GM23338 (cell line): ENCODE measurements at regions not wholly inside any gene's neighbourhood (a gene's known extent, or its start where the extent isn't known, plus 50 kb on each side); places are given as distances from the start of the nearest gene placed in this dataset.

Experiments
- ATAC-seq: fragments of 200-7000 bp; cut with Tn5 transposase; 3 replicates; pipeline ENCODE4 v1.9.1; 2020
- DNase-seq: peaks from one replicate; pipeline ENCODE4 v3.0.0-alpha.2; 2015; ENCODE audit warnings: low spot score
- H2AFZ ChIP-seq: fragments of 200-600 bp; sonication (generic); 2 replicates; pipeline ENCODE4 v1.8.0; 2016; ENCODE audit warnings: antibody characterized with exemption, mild to moderate bottlenecking, moderate library complexity
- H3F3A ChIP-seq: fragments of 200-600 bp; sonication (generic); replicated peaks from 2 replicates; pipeline ENCODE4 v1.8.0; 2017; ENCODE audit warnings: antibody characterized with exemption, mixed run types, low read depth
- H3K27ac ChIP-seq: fragments of 200-600 bp; sonication (generic); 2 replicates; pipeline ENCODE4 v1.6.1; 2016; ENCODE audit warnings: low read depth
- H3K27me3 ChIP-seq: fragments of 200-600 bp; sonication (generic); 2 replicates; pipeline ENCODE4 v1.8.0; 2016; ENCODE audit warnings: mild to moderate bottlenecking, mixed run types, moderate library complexity; ENCODE audit not compliant: insufficient read depth
- H3K36me3 ChIP-seq: fragments of 200-600 bp; sonication (generic); 2 replicates; pipeline ENCODE4 v1.8.0; 2016; ENCODE audit warnings: mild to moderate bottlenecking; ENCODE audit not compliant: insufficient read depth
- H3K4me1 ChIP-seq: fragments of 200-600 bp; sonication (generic); 2 replicates; pipeline ENCODE4 v1.8.0; 2016; ENCODE audit warnings: mild to moderate bottlenecking, moderate library complexity; ENCODE audit not compliant: insufficient read depth
- H3K4me2 ChIP-seq: fragments of 200-600 bp; sonication (generic); 2 replicates; pipeline ENCODE4 v1.7.1; 2017; ENCODE audit warnings: mixed run types
- H3K4me3 ChIP-seq: fragments of 200-600 bp; sonication (generic); 2 replicates; pipeline ENCODE4 v1.6.1; 2016; ENCODE audit warnings: mixed run types
- H3K79me2 ChIP-seq: fragments of 200-600 bp; sonication (generic); replicated peaks from 2 replicates; pipeline ENCODE4 v1.8.0; 2017; ENCODE audit warnings: mild to moderate bottlenecking; ENCODE audit not compliant: insufficient read depth
- H3K9me2 ChIP-seq: fragments of 200-600 bp; sonication (generic); 2 replicates; pipeline ENCODE4 v1.8.0; 2017; ENCODE audit not compliant: insufficient read depth
- H4K20me1 ChIP-seq: fragments of 200-600 bp; sonication (generic); replicated peaks from 2 replicates; pipeline ENCODE4 v1.8.0; 2017; ENCODE audit warnings: mild to moderate bottlenecking; ENCODE audit not compliant: insufficient read depth
- H3K27ac Mint-ChIP-seq: 2 replicates; pipeline ENCODE4 v1.8.0; 2020; ENCODE audit warnings: inconsistent platforms, mild to moderate bottlenecking, moderate library complexity, mixed read lengths
- H3K27me3 Mint-ChIP-seq: 3 replicates; pipeline ENCODE4 v1.8.0; 2022; ENCODE audit warnings: low read depth, mild to moderate bottlenecking, moderate library complexity, mixed read lengths, inconsistent platforms; ENCODE audit not compliant: insufficient read depth, poor library complexity
- H3K36me3 Mint-ChIP-seq: 3 replicates; pipeline ENCODE4 v1.8.0; 2021; ENCODE audit warnings: low read depth, mild to moderate bottlenecking, inconsistent platforms, moderate library complexity, mixed read lengths
- H3K4me1 Mint-ChIP-seq: 3 replicates; pipeline ENCODE4 v1.8.0; 2020; ENCODE audit warnings: mild to moderate bottlenecking, inconsistent platforms, mixed read lengths
- H3K4me3 Mint-ChIP-seq: 3 replicates; pipeline ENCODE4 v1.8.0; 2021; ENCODE audit warnings: moderate library complexity, mild to moderate bottlenecking, inconsistent platforms, mixed read lengths
- H3K9me3 Mint-ChIP-seq: 3 replicates; pipeline ENCODE4 v1.8.0; 2020; ENCODE audit warnings: moderate library complexity, mild to moderate bottlenecking, inconsistent platforms, mixed read lengths
- CREB1 ChIP-seq: fragments of 250-450 bp; sonication (Bioruptor Pico); IDR thresholded peaks from 2 replicates; pipeline ENCODE4 v1.5.0; 2020; ENCODE audit warnings: low read depth, mild to moderate bottlenecking, moderate library complexity
- EZH2 ChIP-seq: fragments of 200-600 bp; sonication (generic); IDR thresholded peaks from one replicate; pipeline ENCODE4 v1.8.0; 2017; ENCODE audit warnings: antibody characterized with exemption, mild to moderate bottlenecking, low read depth; ENCODE audit not compliant: unreplicated experiment
- EZH2phosphoT487 ChIP-seq: fragments of 200-600 bp; sonication (generic); IDR thresholded peaks from one replicate; pipeline ENCODE4 v1.8.1; 2018; ENCODE audit warnings: antibody characterized with exemption; ENCODE audit not compliant: unreplicated experiment
- NANOG ChIP-seq: IDR thresholded peaks from 2 replicates; pipeline ENCODE4 v1.6.1; 2016; ENCODE audit warnings: antibody characterized with exemption, borderline replicate concordance
- STAT1 ChIP-seq: IDR thresholded peaks from one replicate; pipeline ENCODE4 v1.6.1; 2016; ENCODE audit warnings: antibody characterized with exemption; ENCODE audit not compliant: unreplicated experiment
- ZNF114 ChIP-seq: fragments of 250-450 bp; sonication (Bioruptor Pico); IDR thresholded peaks from 2 replicates; pipeline ENCODE4 v1.5.0; 2020; ENCODE audit warnings: mild to moderate bottlenecking, moderate library complexity
- ZNF331 ChIP-seq: fragments of 250-450 bp; sonication (Bioruptor Pico); IDR thresholded peaks from 2 replicates; pipeline ENCODE4 v1.5.0; 2020; ENCODE audit warnings: low read depth, mild to moderate bottlenecking, moderate library complexity
- TF ChIP-seq, protein P1 (sequence below), 2 experiments: fragments of 200-600 bp in 1 of 2; sonication (generic) in 1 of 2; conservative IDR thresholded peaks; 2 replicates each; pipeline versions ENCODE4 v1.5.1 to v1.6.1; 2016 to 2017; ENCODE audit warnings: antibody characterized with exemption in 2 of 2, low read depth in 2 of 2, mild to moderate bottlenecking in 2 of 2, moderate library complexity in 1 of 2
- TF ChIP-seq, protein P2 (sequence below): IDR thresholded peaks from 2 replicates; pipeline ENCODE4 v1.6.1; 2016; ENCODE audit warnings: antibody characterized with exemption

DNA sequence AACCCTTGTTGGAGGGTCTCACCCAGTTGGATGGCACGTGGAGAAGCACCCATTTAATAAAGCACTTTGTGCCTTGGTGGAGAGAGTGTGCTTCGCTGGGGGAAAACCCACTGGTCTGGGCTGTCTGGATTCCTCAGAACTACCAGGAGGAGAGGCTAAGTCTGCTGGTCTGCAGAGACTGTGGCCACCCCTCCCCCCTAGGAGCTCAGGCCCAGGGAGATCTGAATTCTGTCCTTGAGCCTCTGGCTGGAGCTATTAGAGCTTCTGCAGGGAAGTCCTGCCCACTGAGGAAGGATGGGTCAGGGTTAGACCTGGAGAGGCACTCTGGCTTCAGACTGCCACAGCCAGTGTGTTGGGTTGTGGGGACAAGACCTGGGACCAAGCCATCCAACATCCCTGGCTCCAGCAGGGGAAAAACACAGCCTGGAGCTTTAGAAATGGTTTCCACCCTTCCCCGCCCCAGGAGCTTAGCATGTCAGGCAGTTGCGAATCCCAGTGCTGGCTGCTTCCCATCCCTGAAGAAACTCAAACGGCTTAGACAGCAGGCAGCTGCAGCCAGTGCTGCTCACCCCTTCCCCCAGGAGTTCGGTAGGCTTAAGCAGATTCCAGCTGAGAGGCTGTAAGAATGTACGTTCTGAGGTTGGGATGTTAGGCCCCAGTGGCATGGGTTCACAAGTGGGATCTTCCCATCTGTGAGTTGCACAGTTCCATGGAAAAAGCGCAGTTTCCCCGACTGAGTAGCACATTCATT, 288.3 kb downstream of the TGFB2 start (continued):
- TF ChIP-seq, protein P1, sequence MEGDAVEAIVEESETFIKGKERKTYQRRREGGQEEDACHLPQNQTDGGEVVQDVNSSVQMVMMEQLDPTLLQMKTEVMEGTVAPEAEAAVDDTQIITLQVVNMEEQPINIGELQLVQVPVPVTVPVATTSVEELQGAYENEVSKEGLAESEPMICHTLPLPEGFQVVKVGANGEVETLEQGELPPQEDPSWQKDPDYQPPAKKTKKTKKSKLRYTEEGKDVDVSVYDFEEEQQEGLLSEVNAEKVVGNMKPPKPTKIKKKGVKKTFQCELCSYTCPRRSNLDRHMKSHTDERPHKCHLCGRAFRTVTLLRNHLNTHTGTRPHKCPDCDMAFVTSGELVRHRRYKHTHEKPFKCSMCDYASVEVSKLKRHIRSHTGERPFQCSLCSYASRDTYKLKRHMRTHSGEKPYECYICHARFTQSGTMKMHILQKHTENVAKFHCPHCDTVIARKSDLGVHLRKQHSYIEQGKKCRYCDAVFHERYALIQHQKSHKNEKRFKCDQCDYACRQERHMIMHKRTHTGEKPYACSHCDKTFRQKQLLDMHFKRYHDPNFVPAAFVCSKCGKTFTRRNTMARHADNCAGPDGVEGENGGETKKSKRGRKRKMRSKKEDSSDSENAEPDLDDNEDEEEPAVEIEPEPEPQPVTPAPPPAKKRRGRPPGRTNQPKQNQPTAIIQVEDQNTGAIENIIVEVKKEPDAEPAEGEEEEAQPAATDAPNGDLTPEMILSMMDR (conservative IDR thresholded peaks at IDR 0.05; ENCODE audit: low read depth in 2 of 2): no peak
- TF ChIP-seq STAT1: no peak
- TF ChIP-seq EZH2: no peak
- TF ChIP-seq NANOG: no peak
- TF ChIP-seq ZNF331 (CRISPR knock-in tag): no peak

DNA sequence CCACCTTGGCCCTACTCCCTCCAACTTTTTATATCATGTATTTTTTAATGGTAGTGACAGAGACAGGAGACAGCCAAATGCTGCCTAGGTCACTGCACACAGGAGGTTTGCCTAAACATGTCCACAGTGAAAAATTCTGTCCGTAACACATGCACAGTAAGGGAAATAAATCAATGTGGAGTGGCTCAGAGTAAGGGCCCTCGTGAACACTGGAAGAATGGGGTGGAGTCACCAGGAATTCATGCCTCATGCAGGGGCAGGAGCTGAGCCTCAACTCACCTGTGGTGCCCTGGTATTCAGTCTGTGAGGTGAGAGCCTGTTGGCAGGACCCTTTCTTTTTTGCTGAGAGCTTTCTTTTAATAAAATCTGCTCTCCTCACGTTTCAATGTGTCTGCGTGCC, 289.1 kb downstream of the TGFB2 start:
- Mint-ChIP-seq H3K36me3 (peaks cover 8% of the 10 kb centered on the region; the same call in 2 of the 3 replicates), H3K4me1 (peaks cover 5% of the 10 kb centered on the region; the same call in 1 of the 3 replicates), H3K27me3 (peaks cover 3% of the 10 kb centered on the region), H3K4me3 (no peak overlapping the region), H3K9me3 (peaks cover 35% of the 10 kb centered on the region), H3K27ac (no peak overlapping the region)
- Histone ChIP-seq H3K79me2 (no peaks in the 10 kb centered on the region), H3K4me3 (no peak overlapping the region), H2AFZ (no peak overlapping the region; the same call in 1 of the 2 replicates), H3K27me3 (no peaks in the 10 kb centered on the region), H3K9me2 (peaks cover 20% of the 10 kb centered on the region), H4K20me1 (no peaks in the 10 kb centered on the region), H3K36me3 (no peaks in the 10 kb centered on the region), H3K4me1 (no peaks in the 10 kb centered on the region), H3F3A (no peaks in the 10 kb centered on the region), H3K27ac (no peak overlapping the region), H3K4me2 (no peak overlapping the region)
- ATAC-seq (no peak), DNase-seq (no peak)
- TF ChIP-seq CREB1 (CRISPR knock-in tag): no peak

DNA sequence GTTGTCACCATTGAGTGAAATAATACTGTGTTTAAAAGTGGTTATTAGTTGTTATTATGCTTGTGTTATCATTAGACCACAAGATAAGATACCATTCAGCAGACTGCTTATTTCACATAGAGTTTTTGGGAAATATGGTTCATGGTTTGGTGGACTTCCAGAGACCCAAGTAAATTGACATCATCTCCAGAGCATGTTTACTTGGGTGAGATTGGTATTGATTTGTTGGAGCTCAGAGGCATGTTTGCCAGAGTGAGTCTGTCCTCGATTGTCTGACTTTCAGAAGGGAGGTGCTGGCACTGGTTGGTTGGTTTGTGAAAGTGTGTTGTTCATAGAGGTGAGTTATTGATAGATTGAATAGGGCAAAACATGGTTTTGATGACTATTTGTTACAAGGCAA, 291.4 kb downstream of the TGFB2 start:
- no peaks in the 10 kb centered on the region for H3F3A ChIP-seq

More for the DNA sequence above, 291.4 kb downstream of the TGFB2 start:
- H3K27me3 Mint-ChIP-seq: peaks cover under 1% of the 10 kb centered on the region
- H3K36me3 Mint-ChIP-seq: peaks cover 4% of the 10 kb centered on the region; the same call in 1 of the 3 replicates
- ATAC-seq (no peak), DNase-seq (no peak)
- H3K4me3 Mint-ChIP-seq: no peak overlapping the region
- Histone ChIP-seq H3K27me3 (no peaks in the 10 kb centered on the region), H3K27ac (no peak overlapping the region), H3K4me1 (no peaks in the 10 kb centered on the region), H4K20me1 (no peaks in the 10 kb centered on the region), H3K36me3 (no peaks in the 10 kb centered on the region), H2AFZ (no peak overlapping the region), H3K4me3 (no peak overlapping the region), H3K4me2 (no peak overlapping the region), H3K79me2 (no peaks in the 10 kb centered on the region), H3K9me2 (peaks cover 13% of the 10 kb centered on the region; the same call in 1 of the 2 replicates)
- H3K4me1 Mint-ChIP-seq: peaks cover 8% of the 10 kb centered on the region; the same call in 1 of the 3 replicates
- no peak for TF ChIP-seq NANOG
- TF ChIP-seq, protein P2, sequence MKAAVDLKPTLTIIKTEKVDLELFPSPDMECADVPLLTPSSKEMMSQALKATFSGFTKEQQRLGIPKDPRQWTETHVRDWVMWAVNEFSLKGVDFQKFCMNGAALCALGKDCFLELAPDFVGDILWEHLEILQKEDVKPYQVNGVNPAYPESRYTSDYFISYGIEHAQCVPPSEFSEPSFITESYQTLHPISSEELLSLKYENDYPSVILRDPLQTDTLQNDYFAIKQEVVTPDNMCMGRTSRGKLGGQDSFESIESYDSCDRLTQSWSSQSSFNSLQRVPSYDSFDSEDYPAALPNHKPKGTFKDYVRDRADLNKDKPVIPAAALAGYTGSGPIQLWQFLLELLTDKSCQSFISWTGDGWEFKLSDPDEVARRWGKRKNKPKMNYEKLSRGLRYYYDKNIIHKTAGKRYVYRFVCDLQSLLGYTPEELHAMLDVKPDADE: no peak
- no peak for TF ChIP-seq EZH2phosphoT487
- TF ChIP-seq ZNF114: no peak
- TF ChIP-seq STAT1: no peak
- no peak overlapping the region for H3K27ac Mint-ChIP-seq
- H3K9me3 Mint-ChIP-seq: peaks cover 19% of the 10 kb centered on the region; the same call in 2 of the 3 replicates
